ENCODE measurements at regions not wholly inside any gene's neighbourhood (a gene's known extent, or its start where the extent isn't known, plus 50 kb on each side); places are given as distances from the start of the nearest gene placed in this dataset.
"Not testable (repeated sequence)": the region's sequence is repeated elsewhere in the genome, so short reads cannot be mapped to it uniquely, and the experiment has no call there.

- Histone ChIP-seq H3K27ac (ENCODE audit: low read depth, low read length, severe bottlenecking) (no peak overlapping the region), H3K4me3 (ENCODE audit: extremely low read depth, insufficient read depth, low read length, poor library complexity, severe bottlenecking) (no peak overlapping the region), H3K9me3 (ENCODE audit: control insufficient read depth, low read length) (no peaks in the 10 kb centered on the region), H3K4me1 (ENCODE audit: control insufficient read depth, insufficient read depth, low read length, poor library complexity, severe bottlenecking) (no peaks in the 10 kb centered on the region), H3K36me3 (ENCODE audit: control insufficient read depth, insufficient read depth, low read length) (no peaks in the 10 kb centered on the region)
Measured at GRCh38 chr14:27559848-27560247, 962.0 kb upstream of the NOVA1 start.

- Histone ChIP-seq H3K9me3 (ENCODE audit: control insufficient read depth, low read length) (no peaks in the 10 kb centered on the region), H3K4me1 (ENCODE audit: control insufficient read depth, insufficient read depth, low read length, poor library complexity, severe bottlenecking) (no peaks in the 10 kb centered on the region), H3K27ac (ENCODE audit: low read depth, low read length, severe bottlenecking) (no peak overlapping the region), H3K36me3 (ENCODE audit: control insufficient read depth, insufficient read depth, low read length) (no peaks in the 10 kb centered on the region), H3K4me3 (ENCODE audit: extremely low read depth, insufficient read depth, low read length, poor library complexity, severe bottlenecking) (no peak overlapping the region)
- whole genome bisulfite sequencing, 2 experiments (ENCODE audit: insufficient coverage in 2 of 2) = no CpG with 5 or more reads among the region's 1 CpG
Measured at GRCh38 chr14:27566843-27567382, 969.1 kb upstream of the NOVA1 start.

GRCh38 chr14:27573018-27573417 is 975.2 kb upstream of the NOVA1 start:
- Histone ChIP-seq H3K4me1 (ENCODE audit: control insufficient read depth, insufficient read depth, low read length, poor library complexity, severe bottlenecking) (no peaks in the 10 kb centered on the region), H3K27ac (ENCODE audit: low read depth, low read length, severe bottlenecking) (no peak overlapping the region), H3K36me3 (ENCODE audit: control insufficient read depth, insufficient read depth, low read length) (no peaks in the 10 kb centered on the region), H3K4me3 (ENCODE audit: extremely low read depth, insufficient read depth, low read length, poor library complexity, severe bottlenecking) (no peak overlapping the region), H3K9me3 (ENCODE audit: control insufficient read depth, low read length) (no peaks in the 10 kb centered on the region)
- 80 to 100% methylated on average over 2 of the region's 2 CpGs for whole genome bisulfite sequencing, 2 experiments (ENCODE audit: insufficient coverage in 2 of 2)

GRCh38 chr14:27587103-27587502 is 989.3 kb upstream of the NOVA1 start:
- no CpG with 5 or more reads among the region's 3 CpGs for WGBS, 2 experiments (ENCODE audit: insufficient coverage in 2 of 2)
- Histone ChIP-seq H3K27ac (ENCODE audit: low read depth, low read length, severe bottlenecking) (no peak overlapping the region), H3K4me1 (ENCODE audit: control insufficient read depth, insufficient read depth, low read length, poor library complexity, severe bottlenecking) (no peaks in the 10 kb centered on the region), H3K4me3 (ENCODE audit: extremely low read depth, insufficient read depth, low read length, poor library complexity, severe bottlenecking) (no peak overlapping the region), H3K9me3 (ENCODE audit: control insufficient read depth, low read length) (no peaks in the 10 kb centered on the region), H3K36me3 (ENCODE audit: control insufficient read depth, insufficient read depth, low read length) (no peaks in the 10 kb centered on the region)

- H3K27ac ChIP-seq (ENCODE audit: low read depth, low read length, severe bottlenecking) = no peak overlapping the region
- no peaks in the 10 kb centered on the region for H3K9me3 ChIP-seq (ENCODE audit: control insufficient read depth, low read length)
- H3K36me3 ChIP-seq (ENCODE audit: control insufficient read depth, insufficient read depth, low read length) = no peaks in the 10 kb centered on the region
- H3K4me1 ChIP-seq (ENCODE audit: control insufficient read depth, insufficient read depth, low read length, poor library complexity, severe bottlenecking) = no peaks in the 10 kb centered on the region
- H3K4me3 ChIP-seq (ENCODE audit: extremely low read depth, insufficient read depth, low read length, poor library complexity, severe bottlenecking) = no peak overlapping the region
- WGBS, 2 experiments (ENCODE audit: insufficient coverage in 2 of 2) = 43% methylated on average over 1 to 2 of the region's 3 CpGs
Measured at GRCh38 chr14:27605282-27605681, 1007.4 kb upstream of the NOVA1 start.

GRCh38 chr14:27608377-27608776 is 1010.5 kb upstream of the NOVA1 start:
- WGBS, 2 experiments (ENCODE audit: insufficient coverage in 2 of 2) = 90 to 100% methylated on average over 2 of the region's 3 CpGs
- Histone ChIP-seq H3K4me3 (ENCODE audit: extremely low read depth, insufficient read depth, low read length, poor library complexity, severe bottlenecking) (no peak overlapping the region), H3K4me1 (ENCODE audit: control insufficient read depth, insufficient read depth, low read length, poor library complexity, severe bottlenecking) (no peaks in the 10 kb centered on the region), H3K36me3 (ENCODE audit: control insufficient read depth, insufficient read depth, low read length) (no peaks in the 10 kb centered on the region), H3K27ac (ENCODE audit: low read depth, low read length, severe bottlenecking) (no peak overlapping the region), H3K9me3 (ENCODE audit: control insufficient read depth, low read length) (no peaks in the 10 kb centered on the region)

GRCh38 chr14:27612121-27612520 is 1014.3 kb upstream of the NOVA1 start:
- Histone ChIP-seq H3K27ac (ENCODE audit: low read depth, low read length, severe bottlenecking) (no peak overlapping the region), H3K9me3 (ENCODE audit: control insufficient read depth, low read length) (no peaks in the 10 kb centered on the region), H3K4me3 (ENCODE audit: extremely low read depth, insufficient read depth, low read length, poor library complexity, severe bottlenecking) (no peak overlapping the region), H3K36me3 (ENCODE audit: control insufficient read depth, insufficient read depth, low read length) (no peaks in the 10 kb centered on the region), H3K4me1 (ENCODE audit: control insufficient read depth, insufficient read depth, low read length, poor library complexity, severe bottlenecking) (no peaks in the 10 kb centered on the region)
- WGBS, 2 experiments (ENCODE audit: insufficient coverage in 2 of 2) = 79 to 92% methylated on average over 2 to 3 of the region's 6 CpGs

GRCh38 chr14:27613102-27613501 is 1015.3 kb upstream of the NOVA1 start:
- no peak overlapping the region for H3K4me3 ChIP-seq (ENCODE audit: extremely low read depth, insufficient read depth, low read length, poor library complexity, severe bottlenecking)
- H3K9me3 ChIP-seq (ENCODE audit: control insufficient read depth, low read length) = no peaks in the 10 kb centered on the region
- no peaks in the 10 kb centered on the region for H3K36me3 ChIP-seq (ENCODE audit: control insufficient read depth, insufficient read depth, low read length)
- no CpG with 5 or more reads among the region's 2 CpGs for WGBS, 2 experiments (ENCODE audit: insufficient coverage in 2 of 2)
- H3K4me1 ChIP-seq (ENCODE audit: control insufficient read depth, insufficient read depth, low read length, poor library complexity, severe bottlenecking) = no peaks in the 10 kb centered on the region
- H3K27ac ChIP-seq (ENCODE audit: low read depth, low read length, severe bottlenecking) = no peak overlapping the region

- Histone ChIP-seq H3K4me3 (ENCODE audit: extremely low read depth, insufficient read depth, low read length, poor library complexity, severe bottlenecking) (no peak overlapping the region), H3K4me1 (ENCODE audit: control insufficient read depth, insufficient read depth, low read length, poor library complexity, severe bottlenecking) (no peaks in the 10 kb centered on the region), H3K9me3 (ENCODE audit: control insufficient read depth, low read length) (peaks cover 17% of the 10 kb centered on the region), H3K36me3 (ENCODE audit: control insufficient read depth, insufficient read depth, low read length) (no peaks in the 10 kb centered on the region), H3K27ac (ENCODE audit: low read depth, low read length, severe bottlenecking) (no peak overlapping the region)
- WGBS, 2 experiments (ENCODE audit: insufficient coverage in 2 of 2) = 83 to 100% methylated on average over 1 of the region's 1 CpG
Measured at GRCh38 chr14:27623782-27624181, 1025.9 kb upstream of the NOVA1 start.

GRCh38 chr14:27634056-27634970 is 1036.5 kb upstream of the NOVA1 start:
- Histone ChIP-seq H3K4me3 (ENCODE audit: extremely low read depth, insufficient read depth, low read length, poor library complexity, severe bottlenecking) (no peak overlapping the region), H3K27ac (ENCODE audit: low read depth, low read length, severe bottlenecking) (no peak overlapping the region), H3K4me1 (ENCODE audit: control insufficient read depth, insufficient read depth, low read length, poor library complexity, severe bottlenecking) (no peaks in the 10 kb centered on the region), H3K36me3 (ENCODE audit: control insufficient read depth, insufficient read depth, low read length) (no peaks in the 10 kb centered on the region), H3K9me3 (ENCODE audit: control insufficient read depth, low read length) (no peaks in the 10 kb centered on the region)
- 89% methylated on average over 9 to 12 of the region's 15 CpGs for WGBS, 2 experiments (ENCODE audit: insufficient coverage in 2 of 2)

- not testable (repeated sequence) for H3K9me3 ChIP-seq (ENCODE audit: control insufficient read depth, low read length); H3K4me1 ChIP-seq (ENCODE audit: control insufficient read depth, insufficient read depth, low read length, poor library complexity, severe bottlenecking); H3K36me3 ChIP-seq (ENCODE audit: control insufficient read depth, insufficient read depth, low read length); H3K27ac ChIP-seq (ENCODE audit: low read depth, low read length, severe bottlenecking); H3K4me3 ChIP-seq (ENCODE audit: extremely low read depth, insufficient read depth, low read length, poor library complexity, severe bottlenecking)
- WGBS, 2 experiments (ENCODE audit: insufficient coverage in 2 of 2) = no CpG with 5 or more reads among the region's 1 CpG
Measured at GRCh38 chr14:27640688-27641087, 1042.9 kb upstream of the NOVA1 start.

Data from mesodermal cell (in vitro differentiated cells).